ENCODE measurements at regions not wholly inside any gene's neighbourhood (a gene's known extent, or its start where the extent isn't known, plus 50 kb on each side); places are given as distances from the start of the nearest gene placed in this dataset.
A peak's percentile ranks its signal among the peaks of the same experiment; 100 is the strongest.

GRCh38 chr18:73880387-73880786 lies 267.2 kb downstream of the FBXO15 start:
- Histone ChIP-seq H3K4me1 (ENCODE audit: control insufficient read depth in 1 of 2, insufficient read depth in 2 of 2, low read length in 2 of 2) (no peaks in the 10 kb centered on the region), H3K27ac (ENCODE audit: low read depth in 1 of 2, low read length in 2 of 2) (no peak overlapping the region), H3K36me3 (ENCODE audit: control insufficient read depth in 1 of 2, insufficient read depth in 2 of 2, low read length in 1 of 2) (no peaks in the 10 kb centered on the region), H3K9me3 (ENCODE audit: control insufficient read depth, low read length) (peaks cover 4% of the 10 kb centered on the region), H3K27me3 (ENCODE audit: control insufficient read depth in 1 of 2, insufficient read depth in 2 of 2, low read length in 1 of 2) (no peaks in the 10 kb centered on the region), H3K4me3 (ENCODE audit: low read length in 2 of 2) (no peak overlapping the region)
- DNase-seq: no peak
- intact Hi-C loops (cut with DNase I): no loop called here
- ATAC-seq (ENCODE audit: low FRiP score): no peak
- 63 to 67% methylated on average over 2 of the region's 2 CpGs for WGBS, 2 donors

DNA sequence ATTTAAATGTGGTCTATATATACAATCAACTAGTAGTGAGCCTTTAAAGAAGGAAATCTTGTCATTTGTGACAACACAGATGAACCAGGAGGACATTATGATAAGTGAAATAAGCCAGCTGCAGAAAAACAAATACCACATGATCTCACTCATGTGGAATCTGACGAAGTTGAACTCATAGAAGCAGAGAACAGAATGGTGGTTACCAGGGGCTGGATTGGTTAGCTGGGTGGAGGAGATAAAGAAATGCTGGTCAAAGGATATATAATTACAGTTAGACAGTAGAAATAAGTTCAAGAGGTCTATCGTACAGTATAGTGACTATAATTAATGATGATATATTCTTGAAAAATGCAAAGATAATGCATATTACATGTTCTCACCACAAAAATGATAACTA lies 267.9 kb downstream of the FBXO15 start:
- intact Hi-C loops (cut with DNase I): no loop called here
- no peak for DNase-seq

DNA sequence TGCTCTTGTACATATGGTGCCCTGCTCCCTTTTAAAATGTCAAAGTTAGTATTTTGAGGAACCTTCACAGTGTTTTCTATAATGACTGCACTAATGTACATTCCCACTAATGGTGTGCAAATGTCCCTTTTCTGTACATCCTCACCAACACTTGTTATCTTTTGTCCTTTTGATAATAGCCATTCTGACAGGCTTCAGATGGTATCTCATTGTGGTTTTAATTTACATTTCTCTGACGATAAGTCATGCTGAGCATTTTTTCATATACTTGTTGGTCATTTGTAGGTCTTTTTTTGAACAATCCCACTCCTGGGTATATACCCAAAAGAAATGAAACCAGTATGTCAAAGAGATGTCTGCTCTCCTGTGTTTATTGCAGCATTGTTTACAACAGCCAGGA lies 268.3 kb downstream of the FBXO15 start:
- DNase-seq (no peak), ATAC-seq (ENCODE audit: low FRiP score) (no peak)
- Histone ChIP-seq H3K9me3 (ENCODE audit: control insufficient read depth, low read length) (peaks cover 3% of the 10 kb centered on the region), H3K27me3 (ENCODE audit: control insufficient read depth in 1 of 2, insufficient read depth in 2 of 2, low read length in 1 of 2) (no peaks in the 10 kb centered on the region), H3K4me1 (ENCODE audit: control insufficient read depth in 1 of 2, insufficient read depth in 2 of 2, low read length in 2 of 2) (no peaks in the 10 kb centered on the region), H3K27ac (ENCODE audit: low read depth in 1 of 2, low read length in 2 of 2) (no peak overlapping the region), H3K4me3 (ENCODE audit: low read length in 2 of 2) (no peak overlapping the region), H3K36me3 (ENCODE audit: control insufficient read depth in 1 of 2, insufficient read depth in 2 of 2, low read length in 1 of 2) (no peaks in the 10 kb centered on the region)
- intact Hi-C loops (cut with DNase I): no loop called here
- 53 to 74% methylated on average over 1 of the region's 1 CpG for WGBS, 2 donors

More for the DNA sequence above, 267.9 kb downstream of the FBXO15 start:
- no peaks in the 10 kb centered on the region for H3K36me3 ChIP-seq (ENCODE audit: control insufficient read depth in 1 of 2, insufficient read depth in 2 of 2, low read length in 1 of 2)
- H3K4me1 ChIP-seq (ENCODE audit: control insufficient read depth in 1 of 2, insufficient read depth in 2 of 2, low read length in 2 of 2): no peaks in the 10 kb centered on the region
- WGBS, 2 donors: 22 to 33% methylated on average over 2 of the region's 2 CpGs
- no peak overlapping the region for H3K27ac ChIP-seq (ENCODE audit: low read depth in 1 of 2, low read length in 2 of 2)
- peaks cover 4% of the 10 kb centered on the region for H3K9me3 ChIP-seq (ENCODE audit: control insufficient read depth, low read length)
- ATAC-seq (ENCODE audit: low FRiP score): no peak
- H3K27me3 ChIP-seq (ENCODE audit: control insufficient read depth in 1 of 2, insufficient read depth in 2 of 2, low read length in 1 of 2): no peaks in the 10 kb centered on the region
- H3K4me3 ChIP-seq (ENCODE audit: low read length in 2 of 2): no peak overlapping the region

DNA sequence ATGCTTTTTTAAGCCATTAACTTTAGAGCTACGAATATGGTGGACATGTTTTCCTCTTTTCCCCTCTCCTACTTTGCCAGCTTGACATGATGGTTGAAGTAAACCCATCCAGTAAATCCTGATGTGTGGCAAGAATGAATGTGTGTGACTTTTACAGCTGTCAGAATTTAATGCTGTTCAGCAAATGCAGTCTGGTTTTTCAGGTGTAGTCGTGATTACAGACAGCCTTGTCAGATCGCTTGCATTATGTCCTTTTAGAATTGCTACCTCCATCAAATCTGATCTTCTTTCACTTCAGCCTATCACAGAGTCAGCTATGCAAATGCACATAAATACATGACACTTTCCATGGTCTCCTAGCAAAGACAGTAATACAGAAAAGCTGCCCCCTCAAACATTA lies 278.5 kb downstream of the FBXO15 start:
- Histone ChIP-seq H3K4me1 (ENCODE audit: control insufficient read depth in 1 of 2, insufficient read depth in 2 of 2, low read length in 2 of 2) (no peaks in the 10 kb centered on the region), H3K9me3 (ENCODE audit: control insufficient read depth, low read length) (peaks cover 1% of the 10 kb centered on the region), H3K27ac (ENCODE audit: low read depth in 1 of 2, low read length in 2 of 2) (no peak overlapping the region), H3K27me3 (ENCODE audit: control insufficient read depth in 1 of 2, insufficient read depth in 2 of 2, low read length in 1 of 2) (no peaks in the 10 kb centered on the region), H3K36me3 (ENCODE audit: control insufficient read depth in 1 of 2, insufficient read depth in 2 of 2, low read length in 1 of 2) (no peaks in the 10 kb centered on the region), H3K4me3 (ENCODE audit: low read length in 2 of 2) (no peak overlapping the region)
- DNase-seq (no peak), ATAC-seq (ENCODE audit: low FRiP score) (no peak)
- intact Hi-C loops (cut with DNase I): no loop called here
- 76 to 87% methylated on average over 3 of the region's 3 CpGs for WGBS, 2 donors

DNA sequence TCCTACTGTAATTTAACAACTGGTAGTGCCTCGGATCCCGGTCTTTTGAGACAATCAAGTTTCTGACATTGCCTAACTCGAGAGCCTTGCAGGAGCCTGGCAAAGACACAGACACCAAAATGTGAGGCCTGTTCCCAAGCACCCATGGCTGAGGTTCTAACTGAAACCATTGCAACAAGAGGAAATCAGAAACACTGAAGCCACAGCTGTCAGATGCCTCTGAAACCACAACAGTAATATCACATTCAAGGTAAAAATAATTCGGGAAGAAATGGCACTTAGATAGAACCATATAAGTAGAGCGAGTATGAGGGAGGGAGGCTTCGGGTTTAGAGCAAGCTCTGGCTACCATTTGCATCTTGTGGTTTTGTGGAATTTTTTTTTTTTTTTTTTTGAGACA lies 285.9 kb downstream of the FBXO15 start:
- H3K4me3 ChIP-seq (ENCODE audit: low read length in 2 of 2): no peak overlapping the region
- DNase-seq: no peak
- no peaks in the 10 kb centered on the region for H3K36me3 ChIP-seq (ENCODE audit: control insufficient read depth in 1 of 2, insufficient read depth in 2 of 2, low read length in 1 of 2)
- H3K27me3 ChIP-seq (ENCODE audit: control insufficient read depth in 1 of 2, insufficient read depth in 2 of 2, low read length in 1 of 2): no peaks in the 10 kb centered on the region
- WGBS, 2 donors: 76 to 81% methylated on average over 6 of the region's 6 CpGs
- no peak for ATAC-seq (ENCODE audit: low FRiP score)
- H3K27ac ChIP-seq (ENCODE audit: low read depth in 1 of 2, low read length in 2 of 2): no peak overlapping the region
- intact Hi-C loops (cut with DNase I): no loop called here
- no peaks in the 10 kb centered on the region for H3K9me3 ChIP-seq (ENCODE audit: control insufficient read depth, low read length)
- H3K4me1 ChIP-seq (ENCODE audit: control insufficient read depth in 1 of 2, insufficient read depth in 2 of 2, low read length in 2 of 2): no peaks in the 10 kb centered on the region

GRCh38 chr18:73859837-73860397 lies 287.7 kb downstream of the FBXO15 start:
- Histone ChIP-seq H3K4me3 (ENCODE audit: low read length in 2 of 2) (no peak overlapping the region), H3K27me3 (ENCODE audit: control insufficient read depth in 1 of 2, insufficient read depth in 2 of 2, low read length in 1 of 2) (no peaks in the 10 kb centered on the region), H3K27ac (ENCODE audit: low read depth in 1 of 2, low read length in 2 of 2) (no peak overlapping the region), H3K36me3 (ENCODE audit: control insufficient read depth in 1 of 2, insufficient read depth in 2 of 2, low read length in 1 of 2) (no peaks in the 10 kb centered on the region), H3K4me1 (ENCODE audit: control insufficient read depth in 1 of 2, insufficient read depth in 2 of 2, low read length in 2 of 2) (no peaks in the 10 kb centered on the region), H3K9me3 (ENCODE audit: control insufficient read depth, low read length) (no peaks in the 10 kb centered on the region)
- WGBS, 2 donors: 79 to 81% methylated on average over 9 of the region's 9 CpGs
- intact Hi-C loops (cut with DNase I): no loop called here
- DNase-seq (no peak), ATAC-seq (ENCODE audit: low FRiP score) (no peak)

DNA sequence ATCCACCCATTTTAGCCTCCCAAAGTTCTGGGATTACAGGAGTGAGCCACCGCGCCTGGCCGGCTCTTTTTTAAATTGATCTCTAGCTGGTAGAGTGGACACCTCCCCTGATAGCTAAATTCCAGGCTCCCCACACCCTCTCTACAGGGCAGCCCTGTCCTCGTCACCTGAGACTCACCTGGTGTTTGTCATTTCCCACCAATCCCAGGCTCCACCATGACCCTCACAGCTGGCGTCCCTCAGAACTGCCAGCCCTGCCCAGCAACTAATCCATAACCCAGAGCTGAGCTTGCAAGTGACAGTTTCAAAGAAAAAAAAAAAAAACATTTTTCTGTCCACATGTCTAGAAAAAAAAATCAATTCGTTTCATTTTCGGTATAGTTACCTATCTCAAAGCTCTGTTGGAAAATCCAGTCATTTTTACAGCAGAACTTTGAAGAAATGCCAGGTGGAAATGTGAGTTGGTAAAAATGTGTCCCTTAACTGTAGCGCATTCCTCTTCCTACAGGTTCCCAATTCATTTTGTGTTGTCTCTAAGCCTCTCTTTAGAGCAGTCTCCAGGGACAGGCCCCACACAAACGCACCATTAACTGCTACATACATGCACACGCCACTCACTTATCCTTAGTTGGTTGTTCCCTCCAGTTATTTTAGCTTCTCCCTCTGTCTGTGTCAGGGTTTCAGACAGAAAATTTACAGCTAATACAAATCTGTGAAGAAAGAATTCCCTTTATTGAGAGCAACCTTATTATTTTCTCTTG lies 294.7 kb downstream of the FBXO15 start:
- no peak for DNase-seq
- Histone ChIP-seq H3K27ac (ENCODE audit: low read depth in 1 of 2, low read length in 2 of 2) (no peak overlapping the region), H3K36me3 (ENCODE audit: control insufficient read depth in 1 of 2, insufficient read depth in 2 of 2, low read length in 1 of 2) (no peaks in the 10 kb centered on the region), H3K4me1 (ENCODE audit: control insufficient read depth in 1 of 2, insufficient read depth in 2 of 2, low read length in 2 of 2) (no peaks in the 10 kb centered on the region), H3K27me3 (ENCODE audit: control insufficient read depth in 1 of 2, insufficient read depth in 2 of 2, low read length in 1 of 2) (no peaks in the 10 kb centered on the region), H3K9me3 (ENCODE audit: control insufficient read depth, low read length) (no peaks in the 10 kb centered on the region), H3K4me3 (ENCODE audit: low read length in 2 of 2) (no peak overlapping the region)
- WGBS, 2 donors: 51 to 52% methylated on average over 10 of the region's 10 CpGs
- ATAC-seq (ENCODE audit: low FRiP score): no peak
- intact Hi-C loops (cut with DNase I): no loop called here

- no peak overlapping the region for H3K27ac ChIP-seq (ENCODE audit: low read depth in 1 of 2, low read length in 2 of 2)
- no peak overlapping the region for H3K4me3 ChIP-seq (ENCODE audit: low read length in 2 of 2)
- no peaks in the 10 kb centered on the region for H3K9me3 ChIP-seq (ENCODE audit: control insufficient read depth, low read length)
- ATAC-seq (ENCODE audit: low FRiP score) (no peak), DNase-seq (no peak)
- H3K36me3 ChIP-seq (ENCODE audit: control insufficient read depth in 1 of 2, insufficient read depth in 2 of 2, low read length in 1 of 2): no peaks in the 10 kb centered on the region
- no peaks in the 10 kb centered on the region for H3K4me1 ChIP-seq (ENCODE audit: control insufficient read depth in 1 of 2, insufficient read depth in 2 of 2, low read length in 2 of 2)
- intact Hi-C loops (cut with DNase I): no loop called here
- H3K27me3 ChIP-seq (ENCODE audit: control insufficient read depth in 1 of 2, insufficient read depth in 2 of 2, low read length in 1 of 2): no peaks in the 10 kb centered on the region
- 81 to 82% methylated on average over 5 of the region's 5 CpGs for WGBS, 2 donors
Measured at GRCh38 chr18:73850782-73851181, 296.9 kb downstream of the FBXO15 start.

- Histone ChIP-seq H3K4me3 (ENCODE audit: low read length in 2 of 2) (no peak overlapping the region), H3K27me3 (ENCODE audit: control insufficient read depth in 1 of 2, insufficient read depth in 2 of 2, low read length in 1 of 2) (no peaks in the 10 kb centered on the region), H3K4me1 (ENCODE audit: control insufficient read depth in 1 of 2, insufficient read depth in 2 of 2, low read length in 2 of 2) (no peaks in the 10 kb centered on the region), H3K9me3 (ENCODE audit: control insufficient read depth, low read length) (no peaks in the 10 kb centered on the region), H3K36me3 (ENCODE audit: control insufficient read depth in 1 of 2, insufficient read depth in 2 of 2, low read length in 1 of 2) (no peaks in the 10 kb centered on the region), H3K27ac (ENCODE audit: low read depth in 1 of 2, low read length in 2 of 2) (no peak overlapping the region)
- DNase-seq (no peak), ATAC-seq (ENCODE audit: low FRiP score) (peak; percentile 29)
- intact Hi-C loops (cut with DNase I): no loop called here
Measured at GRCh38 chr18:73848656-73849055, 299.0 kb downstream of the FBXO15 start.

All from aorta (tissue), 5 donors.